GM23338 (cell line): ENCODE measurements at regions not wholly inside any gene's neighbourhood (a gene's known extent, or its start where the extent isn't known, plus 50 kb on each side); places are given as distances from the start of the nearest gene placed in this dataset.

Experiments used
- ATAC-seq: fragments of 200-7000 bp; cut with Tn5 transposase; 3 replicates; pipeline ENCODE4 v1.9.1; 2020
- DNase-seq: peaks from one replicate; pipeline ENCODE4 v3.0.0-alpha.2; 2015; ENCODE audit warnings: low spot score
- H2AFZ ChIP-seq: fragments of 200-600 bp; sonication (generic); 2 replicates; pipeline ENCODE4 v1.8.0; 2016; ENCODE audit warnings: antibody characterized with exemption, mild to moderate bottlenecking, moderate library complexity
- H3F3A ChIP-seq: fragments of 200-600 bp; sonication (generic); replicated peaks from 2 replicates; pipeline ENCODE4 v1.8.0; 2017; ENCODE audit warnings: antibody characterized with exemption, mixed run types, low read depth
- H3K27ac ChIP-seq: fragments of 200-600 bp; sonication (generic); 2 replicates; pipeline ENCODE4 v1.6.1; 2016; ENCODE audit warnings: low read depth
- H3K27me3 ChIP-seq: fragments of 200-600 bp; sonication (generic); 2 replicates; pipeline ENCODE4 v1.8.0; 2016; ENCODE audit warnings: mild to moderate bottlenecking, mixed run types, moderate library complexity; ENCODE audit not compliant: insufficient read depth
- H3K36me3 ChIP-seq: fragments of 200-600 bp; sonication (generic); 2 replicates; pipeline ENCODE4 v1.8.0; 2016; ENCODE audit warnings: mild to moderate bottlenecking; ENCODE audit not compliant: insufficient read depth
- H3K4me1 ChIP-seq: fragments of 200-600 bp; sonication (generic); 2 replicates; pipeline ENCODE4 v1.8.0; 2016; ENCODE audit warnings: mild to moderate bottlenecking, moderate library complexity; ENCODE audit not compliant: insufficient read depth
- H3K4me2 ChIP-seq: fragments of 200-600 bp; sonication (generic); 2 replicates; pipeline ENCODE4 v1.7.1; 2017; ENCODE audit warnings: mixed run types
- H3K4me3 ChIP-seq: fragments of 200-600 bp; sonication (generic); 2 replicates; pipeline ENCODE4 v1.6.1; 2016; ENCODE audit warnings: mixed run types
- H3K79me2 ChIP-seq: fragments of 200-600 bp; sonication (generic); replicated peaks from 2 replicates; pipeline ENCODE4 v1.8.0; 2017; ENCODE audit warnings: mild to moderate bottlenecking; ENCODE audit not compliant: insufficient read depth
- H3K9me2 ChIP-seq: fragments of 200-600 bp; sonication (generic); 2 replicates; pipeline ENCODE4 v1.8.0; 2017; ENCODE audit not compliant: insufficient read depth
- H4K20me1 ChIP-seq: fragments of 200-600 bp; sonication (generic); replicated peaks from 2 replicates; pipeline ENCODE4 v1.8.0; 2017; ENCODE audit warnings: mild to moderate bottlenecking; ENCODE audit not compliant: insufficient read depth
- H3K27ac Mint-ChIP-seq: 2 replicates; pipeline ENCODE4 v1.8.0; 2020; ENCODE audit warnings: inconsistent platforms, mild to moderate bottlenecking, moderate library complexity, mixed read lengths
- H3K27me3 Mint-ChIP-seq: 3 replicates; pipeline ENCODE4 v1.8.0; 2022; ENCODE audit warnings: low read depth, mild to moderate bottlenecking, moderate library complexity, mixed read lengths, inconsistent platforms; ENCODE audit not compliant: insufficient read depth, poor library complexity
- H3K36me3 Mint-ChIP-seq: 3 replicates; pipeline ENCODE4 v1.8.0; 2021; ENCODE audit warnings: low read depth, mild to moderate bottlenecking, inconsistent platforms, moderate library complexity, mixed read lengths
- H3K4me1 Mint-ChIP-seq: 3 replicates; pipeline ENCODE4 v1.8.0; 2020; ENCODE audit warnings: mild to moderate bottlenecking, inconsistent platforms, mixed read lengths
- H3K4me3 Mint-ChIP-seq: 3 replicates; pipeline ENCODE4 v1.8.0; 2021; ENCODE audit warnings: moderate library complexity, mild to moderate bottlenecking, inconsistent platforms, mixed read lengths
- H3K9me3 Mint-ChIP-seq: 3 replicates; pipeline ENCODE4 v1.8.0; 2020; ENCODE audit warnings: moderate library complexity, mild to moderate bottlenecking, inconsistent platforms, mixed read lengths
- CREB1 ChIP-seq: fragments of 250-450 bp; sonication (Bioruptor Pico); IDR thresholded peaks from 2 replicates; pipeline ENCODE4 v1.5.0; 2020; ENCODE audit warnings: low read depth, mild to moderate bottlenecking, moderate library complexity
- STAT1 ChIP-seq: IDR thresholded peaks from one replicate; pipeline ENCODE4 v1.6.1; 2016; ENCODE audit warnings: antibody characterized with exemption; ENCODE audit not compliant: unreplicated experiment
- TF ChIP-seq, protein P1 (sequence below): fragments of 250-450 bp; sonication (Bioruptor Pico); IDR thresholded peaks from 2 replicates; pipeline ENCODE4 v1.5.0; 2020; ENCODE audit warnings: mild to moderate bottlenecking, moderate library complexity
- TF ChIP-seq, protein P2 (sequence below): IDR thresholded peaks from one replicate; pipeline ENCODE4 v1.6.1; 2018; ENCODE audit warnings: antibody characterized with exemption; ENCODE audit not compliant: unreplicated experiment

DNA sequence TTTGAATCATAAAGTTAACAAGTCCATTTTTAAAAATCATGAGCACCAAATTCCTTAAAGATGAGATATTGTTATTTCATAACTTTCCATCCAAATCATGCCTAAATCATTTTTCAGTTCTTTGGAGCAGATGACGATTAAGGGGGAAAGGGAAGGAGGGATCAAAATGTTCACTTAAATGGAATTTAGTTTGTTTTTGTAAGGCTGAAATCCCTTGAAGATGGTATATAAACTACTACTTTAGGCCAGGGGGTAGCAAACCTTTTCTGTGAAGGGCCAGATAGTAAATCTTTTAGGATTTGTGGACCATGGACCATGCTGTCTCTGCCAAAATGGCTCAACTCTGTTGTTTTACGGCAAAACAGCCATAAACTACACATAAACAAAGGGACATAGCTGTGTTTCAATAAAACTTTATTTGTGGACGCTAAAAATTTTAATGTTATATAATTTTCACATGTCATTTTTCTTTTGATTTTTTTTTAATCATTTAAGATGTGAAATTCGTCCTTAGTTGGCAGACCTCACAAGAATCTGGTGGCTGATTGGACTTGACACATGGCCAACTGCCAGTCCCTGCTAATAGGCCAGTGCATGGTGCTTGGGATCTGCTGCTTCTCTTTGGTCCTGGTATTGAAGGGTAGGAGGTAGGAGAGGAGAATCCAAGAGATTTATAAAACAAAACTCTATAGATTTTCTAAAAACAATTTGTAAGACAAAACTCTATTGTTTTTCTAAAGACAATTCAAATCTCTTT, 52.0 kb upstream of the RTN4 start (continued):
- TF ChIP-seq, protein P1, sequence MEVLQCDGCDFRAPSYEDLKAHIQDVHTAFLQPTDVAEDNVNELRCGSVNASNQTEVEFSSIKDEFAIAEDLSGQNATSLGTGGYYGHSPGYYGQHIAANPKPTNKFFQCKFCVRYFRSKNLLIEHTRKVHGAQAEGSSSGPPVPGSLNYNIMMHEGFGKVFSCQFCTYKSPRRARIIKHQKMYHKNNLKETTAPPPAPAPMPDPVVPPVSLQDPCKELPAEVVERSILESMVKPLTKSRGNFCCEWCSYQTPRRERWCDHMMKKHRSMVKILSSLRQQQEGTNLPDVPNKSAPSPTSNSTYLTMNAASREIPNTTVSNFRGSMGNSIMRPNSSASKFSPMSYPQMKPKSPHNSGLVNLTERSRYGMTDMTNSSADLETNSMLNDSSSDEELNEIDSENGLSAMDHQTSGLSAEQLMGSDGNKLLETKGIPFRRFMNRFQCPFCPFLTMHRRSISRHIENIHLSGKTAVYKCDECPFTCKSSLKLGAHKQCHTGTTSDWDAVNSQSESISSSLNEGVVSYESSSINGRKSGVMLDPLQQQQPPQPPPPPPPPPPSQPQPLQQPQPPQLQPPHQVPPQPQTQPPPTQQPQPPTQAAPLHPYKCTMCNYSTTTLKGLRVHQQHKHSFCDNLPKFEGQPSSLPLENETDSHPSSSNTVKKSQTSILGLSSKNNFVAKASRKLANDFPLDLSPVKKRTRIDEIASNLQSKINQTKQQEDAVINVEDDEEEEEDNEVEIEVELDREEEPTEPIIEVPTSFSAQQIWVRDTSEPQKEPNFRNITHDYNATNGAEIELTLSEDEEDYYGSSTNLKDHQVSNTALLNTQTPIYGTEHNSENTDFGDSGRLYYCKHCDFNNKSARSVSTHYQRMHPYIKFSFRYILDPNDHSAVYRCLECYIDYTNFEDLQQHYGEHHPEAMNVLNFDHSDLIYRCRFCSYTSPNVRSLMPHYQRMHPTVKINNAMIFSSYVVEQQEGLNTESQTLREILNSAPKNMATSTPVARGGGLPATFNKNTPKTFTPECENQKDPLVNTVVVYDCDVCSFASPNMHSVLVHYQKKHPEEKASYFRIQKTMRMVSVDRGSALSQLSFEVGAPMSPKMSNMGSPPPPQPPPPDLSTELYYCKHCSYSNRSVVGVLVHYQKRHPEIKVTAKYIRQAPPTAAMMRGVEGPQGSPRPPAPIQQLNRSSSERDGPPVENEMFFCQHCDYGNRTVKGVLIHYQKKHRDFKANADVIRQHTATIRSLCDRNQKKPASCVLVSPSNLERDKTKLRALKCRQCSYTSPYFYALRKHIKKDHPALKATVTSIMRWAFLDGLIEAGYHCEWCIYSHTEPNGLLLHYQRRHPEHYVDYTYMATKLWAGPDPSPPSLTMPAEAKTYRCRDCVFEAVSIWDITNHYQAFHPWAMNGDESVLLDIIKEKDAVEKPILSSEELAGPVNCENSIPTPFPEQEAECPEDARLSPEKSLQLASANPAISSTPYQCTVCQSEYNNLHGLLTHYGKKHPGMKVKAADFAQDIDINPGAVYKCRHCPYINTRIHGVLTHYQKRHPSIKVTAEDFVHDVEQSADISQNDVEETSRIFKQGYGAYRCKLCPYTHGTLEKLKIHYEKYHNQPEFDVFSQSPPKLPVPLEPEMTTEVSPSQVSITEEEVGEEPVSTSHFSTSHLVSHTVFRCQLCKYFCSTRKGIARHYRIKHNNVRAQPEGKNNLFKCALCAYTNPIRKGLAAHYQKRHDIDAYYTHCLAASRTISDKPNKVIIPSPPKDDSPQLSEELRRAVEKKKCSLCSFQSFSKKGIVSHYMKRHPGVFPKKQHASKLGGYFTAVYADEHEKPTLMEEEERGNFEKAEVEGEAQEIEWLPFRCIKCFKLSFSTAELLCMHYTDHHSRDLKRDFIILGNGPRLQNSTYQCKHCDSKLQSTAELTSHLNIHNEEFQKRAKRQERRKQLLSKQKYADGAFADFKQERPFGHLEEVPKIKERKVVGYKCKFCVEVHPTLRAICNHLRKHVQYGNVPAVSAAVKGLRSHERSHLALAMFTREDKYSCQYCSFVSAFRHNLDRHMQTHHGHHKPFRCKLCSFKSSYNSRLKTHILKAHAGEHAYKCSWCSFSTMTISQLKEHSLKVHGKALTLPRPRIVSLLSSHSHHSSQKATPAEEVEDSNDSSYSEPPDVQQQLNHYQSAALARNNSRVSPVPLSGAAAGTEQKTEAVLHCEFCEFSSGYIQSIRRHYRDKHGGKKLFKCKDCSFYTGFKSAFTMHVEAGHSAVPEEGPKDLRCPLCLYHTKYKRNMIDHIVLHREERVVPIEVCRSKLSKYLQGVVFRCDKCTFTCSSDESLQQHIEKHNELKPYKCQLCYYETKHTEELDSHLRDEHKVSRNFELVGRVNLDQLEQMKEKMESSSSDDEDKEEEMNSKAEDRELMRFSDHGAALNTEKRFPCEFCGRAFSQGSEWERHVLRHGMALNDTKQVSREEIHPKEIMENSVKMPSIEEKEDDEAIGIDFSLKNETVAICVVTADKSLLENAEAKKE (CRISPR knock-in tag), result no peak
- TF ChIP-seq CREB1, result no peak

DNA sequence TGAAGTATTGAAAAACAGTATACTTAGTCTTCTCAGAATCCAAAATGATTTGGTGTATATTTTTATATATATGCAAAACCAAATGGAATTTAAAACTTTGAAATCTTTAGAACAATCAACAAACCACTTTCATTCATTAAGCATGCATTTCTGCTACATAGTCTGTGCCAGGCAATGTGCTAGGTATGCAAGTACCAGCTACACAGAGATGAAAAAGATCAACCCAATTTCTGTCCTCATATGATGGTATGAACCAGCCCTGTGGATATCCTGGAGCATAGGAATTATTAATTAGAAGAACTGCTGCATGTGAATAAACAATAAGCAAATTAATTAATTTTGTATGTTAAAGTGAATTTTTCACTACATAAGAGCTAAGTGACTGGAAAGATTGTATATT, 51.2 kb upstream of the RTN4 start:
- Mint-ChIP-seq H3K4me1 (peaks cover 10% of the 10 kb centered on the region; the same call in 2 of the 3 replicates), H3K36me3 (no peaks in the 10 kb centered on the region), H3K4me3 (no peak overlapping the region), H3K27me3 (no peaks in the 10 kb centered on the region), H3K9me3 (no peaks in the 10 kb centered on the region), H3K27ac (no peak overlapping the region)
- TF ChIP-seq, protein P2, sequence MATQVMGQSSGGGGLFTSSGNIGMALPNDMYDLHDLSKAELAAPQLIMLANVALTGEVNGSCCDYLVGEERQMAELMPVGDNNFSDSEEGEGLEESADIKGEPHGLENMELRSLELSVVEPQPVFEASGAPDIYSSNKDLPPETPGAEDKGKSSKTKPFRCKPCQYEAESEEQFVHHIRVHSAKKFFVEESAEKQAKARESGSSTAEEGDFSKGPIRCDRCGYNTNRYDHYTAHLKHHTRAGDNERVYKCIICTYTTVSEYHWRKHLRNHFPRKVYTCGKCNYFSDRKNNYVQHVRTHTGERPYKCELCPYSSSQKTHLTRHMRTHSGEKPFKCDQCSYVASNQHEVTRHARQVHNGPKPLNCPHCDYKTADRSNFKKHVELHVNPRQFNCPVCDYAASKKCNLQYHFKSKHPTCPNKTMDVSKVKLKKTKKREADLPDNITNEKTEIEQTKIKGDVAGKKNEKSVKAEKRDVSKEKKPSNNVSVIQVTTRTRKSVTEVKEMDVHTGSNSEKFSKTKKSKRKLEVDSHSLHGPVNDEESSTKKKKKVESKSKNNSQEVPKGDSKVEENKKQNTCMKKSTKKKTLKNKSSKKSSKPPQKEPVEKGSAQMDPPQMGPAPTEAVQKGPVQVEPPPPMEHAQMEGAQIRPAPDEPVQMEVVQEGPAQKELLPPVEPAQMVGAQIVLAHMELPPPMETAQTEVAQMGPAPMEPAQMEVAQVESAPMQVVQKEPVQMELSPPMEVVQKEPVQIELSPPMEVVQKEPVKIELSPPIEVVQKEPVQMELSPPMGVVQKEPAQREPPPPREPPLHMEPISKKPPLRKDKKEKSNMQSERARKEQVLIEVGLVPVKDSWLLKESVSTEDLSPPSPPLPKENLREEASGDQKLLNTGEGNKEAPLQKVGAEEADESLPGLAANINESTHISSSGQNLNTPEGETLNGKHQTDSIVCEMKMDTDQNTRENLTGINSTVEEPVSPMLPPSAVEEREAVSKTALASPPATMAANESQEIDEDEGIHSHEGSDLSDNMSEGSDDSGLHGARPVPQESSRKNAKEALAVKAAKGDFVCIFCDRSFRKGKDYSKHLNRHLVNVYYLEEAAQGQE, result no peak
- no peak for TF ChIP-seq STAT1
- Histone ChIP-seq H2AFZ (no peak overlapping the region), H3K27me3 (no peaks in the 10 kb centered on the region), H3K4me1 (peaks cover 15% of the 10 kb centered on the region), H3K27ac (no peak overlapping the region), H3K36me3 (no peaks in the 10 kb centered on the region), H3K9me2 (no peaks in the 10 kb centered on the region), H3K79me2 (no peaks in the 10 kb centered on the region), H3K4me3 (no peak overlapping the region), H4K20me1 (no peaks in the 10 kb centered on the region), H3K4me2 (no peak overlapping the region), H3F3A (no peaks in the 10 kb centered on the region)
- no peak for DNase-seq
- no peak for ATAC-seq
